WTC11 (cell line): ENCODE measurements at regions not wholly inside any gene's neighbourhood (a gene's known extent, or its start where the extent isn't known, plus 50 kb on each side); places are given as distances from the start of the nearest gene placed in this dataset.

ENCODE experiments used
- ATAC-seq: fragments of 200-7000 bp; cut with Tn5 transposase; 2 replicates; pipeline ENCODE4 v1.10.0; 2021; ENCODE audit warnings: mild to moderate bottlenecking, moderate library complexity
- CTCF ChIA-PET: fragments of 300-600 bp; sonication (Branson Sonifier 250); formaldehyde crosslinking; loops from one replicate; lab custom pipeline; 2021; ENCODE audit warnings: antibody characterized with exemption; lab: Charles Lee
- POLR2A ChIA-PET: fragments of 350-600 bp; sonication (Branson Sonifier 250); formaldehyde crosslinking; loops from one replicate; lab custom pipeline; 2021; ENCODE audit warnings: antibody characterized with exemption; lab: Charles Lee
- DNase-seq: peaks from one replicate; pipeline ENCODE4 v3.0.0; 2021; ENCODE audit warnings: low spot score
- H3K27ac Mint-ChIP-seq: 2 replicates; pipeline ENCODE4 v1.8.0; 2021; ENCODE audit warnings: mixed read lengths
- H3K27me3 Mint-ChIP-seq: 2 replicates; pipeline ENCODE4 v1.8.0; 2021; ENCODE audit warnings: low read depth, mild to moderate bottlenecking, moderate library complexity, mixed read lengths
- H3K36me3 Mint-ChIP-seq: 2 replicates; pipeline ENCODE4 v1.8.0; 2021; ENCODE audit warnings: mixed read lengths
- H3K4me1 Mint-ChIP-seq: 2 replicates; pipeline ENCODE4 v1.8.0; 2022; ENCODE audit warnings: mixed read lengths
- H3K4me3 Mint-ChIP-seq: 2 replicates; pipeline ENCODE4 v1.8.0; 2021; ENCODE audit warnings: mild to moderate bottlenecking, moderate library complexity, mixed read lengths
- H3K9me3 Mint-ChIP-seq: 2 replicates; pipeline ENCODE4 v1.8.0; 2021; ENCODE audit warnings: mixed read lengths
- CREB1 ChIP-seq: sonication (generic); formaldehyde crosslinking; IDR thresholded peaks from 2 replicates; pipeline ENCODE4 v1.8.0; 2023; ENCODE audit warnings: mild to moderate bottlenecking, missing genetic modification reagents
- FOXK1 ChIP-seq: sonication (generic); formaldehyde crosslinking; IDR thresholded peaks from 2 replicates; pipeline ENCODE4 v1.8.0; 2022; ENCODE audit warnings: mild to moderate bottlenecking, moderate library complexity, missing genetic modification reagents
- IRF2 ChIP-seq: sonication (generic); formaldehyde crosslinking; IDR thresholded peaks from 2 replicates; pipeline ENCODE4 v1.8.0; 2022; ENCODE audit warnings: low read depth, missing genetic modification reagents, borderline replicate concordance
- SP1 ChIP-seq: sonication (generic); formaldehyde crosslinking; conservative IDR thresholded peaks from 2 replicates; pipeline ENCODE4 v1.8.1; 2022; ENCODE audit warnings: missing genetic modification reagents
- TCF7 ChIP-seq: sonication (generic); formaldehyde crosslinking; IDR thresholded peaks from 2 replicates; pipeline ENCODE4 v1.8.0; 2022; ENCODE audit warnings: mild to moderate bottlenecking, low read depth, missing genetic modification reagents, moderate library complexity
- TEAD1 ChIP-seq: sonication (generic); formaldehyde crosslinking; IDR thresholded peaks from 2 replicates; pipeline ENCODE4 v1.8.0; 2022; ENCODE audit warnings: mild to moderate bottlenecking, missing genetic modification reagents
- TEAD4 ChIP-seq: sonication (generic); formaldehyde crosslinking; IDR thresholded peaks from 2 replicates; pipeline ENCODE4 v1.8.0; 2022; ENCODE audit warnings: mild to moderate bottlenecking, missing genetic modification reagents
- ZNF138 ChIP-seq: sonication (generic); formaldehyde crosslinking; conservative IDR thresholded peaks from 2 replicates; pipeline ENCODE4 v1.8.1; 2022; ENCODE audit warnings: mild to moderate bottlenecking, moderate library complexity, missing genetic modification reagents
- ZNF219 ChIP-seq: sonication (generic); formaldehyde crosslinking; IDR thresholded peaks from 2 replicates; pipeline ENCODE4 v1.8.0; 2023; ENCODE audit warnings: missing genetic modification reagents, mild to moderate bottlenecking, borderline replicate concordance
- ZNF232 ChIP-seq: sonication (generic); formaldehyde crosslinking; IDR thresholded peaks from 2 replicates; pipeline ENCODE4 v1.8.0; 2022; ENCODE audit warnings: mild to moderate bottlenecking, missing genetic modification reagents
- TF ChIP-seq, protein P1 (sequence below): sonication (generic); formaldehyde crosslinking; IDR thresholded peaks from 2 replicates; pipeline ENCODE4 v1.8.1; 2022; ENCODE audit warnings: low read depth, missing genetic modification reagents, borderline replicate concordance
- TF ChIP-seq, protein P2 (sequence below): fragments of 250-450 bp; sonication (Bioruptor Pico); IDR thresholded peaks from 2 replicates; pipeline ENCODE4 v1.9.0; 2021; ENCODE audit warnings: mild to moderate bottlenecking
- TF ChIP-seq, protein P3 (sequence below): sonication (generic); formaldehyde crosslinking; IDR thresholded peaks from 2 replicates; pipeline ENCODE4 v1.8.1; 2022; ENCODE audit warnings: missing genetic modification reagents, borderline replicate concordance
- TF ChIP-seq, protein P4 (sequence below): sonication (generic); formaldehyde crosslinking; IDR thresholded peaks from 2 replicates; pipeline ENCODE4 v1.8.0; 2022; ENCODE audit warnings: mild to moderate bottlenecking, missing genetic modification reagents
- TF ChIP-seq, protein P5 (sequence below): sonication (generic); formaldehyde crosslinking; conservative IDR thresholded peaks from 2 replicates; pipeline ENCODE4 v1.8.1; 2023; ENCODE audit warnings: mild to moderate bottlenecking, low read depth, missing genetic modification reagents, moderate library complexity
- TF ChIP-seq, protein P6 (sequence below): fragments of 250-450 bp; sonication (Bioruptor Pico); IDR thresholded peaks from 2 replicates; pipeline ENCODE4 v1.8.0; 2021; ENCODE audit warnings: mild to moderate bottlenecking
- TF ChIP-seq, protein P7 (sequence below): sonication (generic); formaldehyde crosslinking; IDR thresholded peaks from 2 replicates; pipeline ENCODE4 v1.8.1; 2022; ENCODE audit warnings: mild to moderate bottlenecking, missing genetic modification reagents, moderate library complexity, borderline replicate concordance

DNA sequence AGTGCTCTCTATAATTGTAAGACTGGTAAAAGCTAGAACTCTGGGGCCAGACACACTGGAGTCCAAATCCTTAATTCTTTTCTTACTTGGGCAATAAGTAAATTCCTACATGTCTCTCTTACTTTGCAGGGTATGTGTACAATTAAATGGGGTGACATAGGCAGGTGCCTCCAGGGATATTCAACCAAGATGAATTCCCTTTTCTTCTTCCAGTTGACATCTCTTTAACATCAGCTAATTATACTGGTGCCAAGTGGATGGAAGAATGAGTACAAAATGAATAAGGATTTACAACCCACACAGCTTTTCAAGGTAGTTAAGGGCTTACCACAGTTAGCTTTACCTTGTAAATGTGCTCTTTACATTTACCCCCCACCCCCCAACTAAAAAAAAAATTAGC, 295.5 kb upstream of the GADL1 start:
- POLR2A ChIA-PET, result no interaction called here
- H3K4me1 Mint-ChIP-seq, result peaks cover 9% of the 10 kb centered on the region
- TF ChIP-seq TEAD4 (CRISPR knock-in tag) (no peak), FOXK1 (CRISPR knock-in tag) (no peak), ZNF219 (CRISPR knock-in tag) (no peak), IRF2 (no peak), CREB1 (CRISPR knock-in tag) (no peak), ZNF138 (CRISPR knock-in tag) (no peak), TEAD1 (CRISPR knock-in tag) (no peak), TCF7 (CRISPR knock-in tag) (no peak), SP1 (CRISPR knock-in tag) (no peak), ZNF232 (CRISPR knock-in tag) (no peak)
- TF ChIP-seq, protein P1, sequence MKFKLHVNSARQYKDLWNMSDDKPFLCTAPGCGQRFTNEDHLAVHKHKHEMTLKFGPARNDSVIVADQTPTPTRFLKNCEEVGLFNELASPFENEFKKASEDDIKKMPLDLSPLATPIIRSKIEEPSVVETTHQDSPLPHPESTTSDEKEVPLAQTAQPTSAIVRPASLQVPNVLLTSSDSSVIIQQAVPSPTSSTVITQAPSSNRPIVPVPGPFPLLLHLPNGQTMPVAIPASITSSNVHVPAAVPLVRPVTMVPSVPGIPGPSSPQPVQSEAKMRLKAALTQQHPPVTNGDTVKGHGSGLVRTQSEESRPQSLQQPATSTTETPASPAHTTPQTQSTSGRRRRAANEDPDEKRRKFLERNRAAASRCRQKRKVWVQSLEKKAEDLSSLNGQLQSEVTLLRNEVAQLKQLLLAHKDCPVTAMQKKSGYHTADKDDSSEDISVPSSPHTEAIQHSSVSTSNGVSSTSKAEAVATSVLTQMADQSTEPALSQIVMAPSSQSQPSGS (CRISPR knock-in tag), result no peak
- TF ChIP-seq, protein P2, sequence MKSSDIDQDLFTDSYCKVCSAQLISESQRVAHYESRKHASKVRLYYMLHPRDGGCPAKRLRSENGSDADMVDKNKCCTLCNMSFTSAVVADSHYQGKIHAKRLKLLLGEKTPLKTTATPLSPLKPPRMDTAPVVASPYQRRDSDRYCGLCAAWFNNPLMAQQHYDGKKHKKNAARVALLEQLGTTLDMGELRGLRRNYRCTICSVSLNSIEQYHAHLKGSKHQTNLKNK (CRISPR knock-in tag), result no peak
- TF ChIP-seq, protein P3, sequence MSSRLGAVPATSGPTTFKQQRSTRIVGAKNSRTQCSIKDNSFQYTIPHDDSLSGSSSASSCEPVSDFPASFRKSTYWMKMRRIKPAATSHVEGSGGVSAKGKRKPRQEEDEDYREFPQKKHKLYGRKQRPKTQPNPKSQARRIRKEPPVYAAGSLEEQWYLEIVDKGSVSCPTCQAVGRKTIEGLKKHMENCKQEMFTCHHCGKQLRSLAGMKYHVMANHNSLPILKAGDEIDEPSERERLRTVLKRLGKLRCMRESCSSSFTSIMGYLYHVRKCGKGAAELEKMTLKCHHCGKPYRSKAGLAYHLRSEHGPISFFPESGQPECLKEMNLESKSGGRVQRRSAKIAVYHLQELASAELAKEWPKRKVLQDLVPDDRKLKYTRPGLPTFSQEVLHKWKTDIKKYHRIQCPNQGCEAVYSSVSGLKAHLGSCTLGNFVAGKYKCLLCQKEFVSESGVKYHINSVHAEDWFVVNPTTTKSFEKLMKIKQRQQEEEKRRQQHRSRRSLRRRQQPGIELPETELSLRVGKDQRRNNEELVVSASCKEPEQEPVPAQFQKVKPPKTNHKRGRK (CRISPR knock-in tag), result no peak
- TF ChIP-seq, protein P4, sequence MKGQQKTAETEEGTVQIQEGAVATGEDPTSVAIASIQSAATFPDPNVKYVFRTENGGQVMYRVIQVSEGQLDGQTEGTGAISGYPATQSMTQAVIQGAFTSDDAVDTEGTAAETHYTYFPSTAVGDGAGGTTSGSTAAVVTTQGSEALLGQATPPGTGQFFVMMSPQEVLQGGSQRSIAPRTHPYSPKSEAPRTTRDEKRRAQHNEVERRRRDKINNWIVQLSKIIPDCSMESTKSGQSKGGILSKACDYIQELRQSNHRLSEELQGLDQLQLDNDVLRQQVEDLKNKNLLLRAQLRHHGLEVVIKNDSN (CRISPR knock-in tag), result no peak
- TF ChIP-seq, protein P5, sequence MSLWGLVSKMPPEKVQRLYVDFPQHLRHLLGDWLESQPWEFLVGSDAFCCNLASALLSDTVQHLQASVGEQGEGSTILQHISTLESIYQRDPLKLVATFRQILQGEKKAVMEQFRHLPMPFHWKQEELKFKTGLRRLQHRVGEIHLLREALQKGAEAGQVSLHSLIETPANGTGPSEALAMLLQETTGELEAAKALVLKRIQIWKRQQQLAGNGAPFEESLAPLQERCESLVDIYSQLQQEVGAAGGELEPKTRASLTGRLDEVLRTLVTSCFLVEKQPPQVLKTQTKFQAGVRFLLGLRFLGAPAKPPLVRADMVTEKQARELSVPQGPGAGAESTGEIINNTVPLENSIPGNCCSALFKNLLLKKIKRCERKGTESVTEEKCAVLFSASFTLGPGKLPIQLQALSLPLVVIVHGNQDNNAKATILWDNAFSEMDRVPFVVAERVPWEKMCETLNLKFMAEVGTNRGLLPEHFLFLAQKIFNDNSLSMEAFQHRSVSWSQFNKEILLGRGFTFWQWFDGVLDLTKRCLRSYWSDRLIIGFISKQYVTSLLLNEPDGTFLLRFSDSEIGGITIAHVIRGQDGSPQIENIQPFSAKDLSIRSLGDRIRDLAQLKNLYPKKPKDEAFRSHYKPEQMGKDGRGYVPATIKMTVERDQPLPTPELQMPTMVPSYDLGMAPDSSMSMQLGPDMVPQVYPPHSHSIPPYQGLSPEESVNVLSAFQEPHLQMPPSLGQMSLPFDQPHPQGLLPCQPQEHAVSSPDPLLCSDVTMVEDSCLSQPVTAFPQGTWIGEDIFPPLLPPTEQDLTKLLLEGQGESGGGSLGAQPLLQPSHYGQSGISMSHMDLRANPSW, result no peak
- TF ChIP-seq, protein P6, sequence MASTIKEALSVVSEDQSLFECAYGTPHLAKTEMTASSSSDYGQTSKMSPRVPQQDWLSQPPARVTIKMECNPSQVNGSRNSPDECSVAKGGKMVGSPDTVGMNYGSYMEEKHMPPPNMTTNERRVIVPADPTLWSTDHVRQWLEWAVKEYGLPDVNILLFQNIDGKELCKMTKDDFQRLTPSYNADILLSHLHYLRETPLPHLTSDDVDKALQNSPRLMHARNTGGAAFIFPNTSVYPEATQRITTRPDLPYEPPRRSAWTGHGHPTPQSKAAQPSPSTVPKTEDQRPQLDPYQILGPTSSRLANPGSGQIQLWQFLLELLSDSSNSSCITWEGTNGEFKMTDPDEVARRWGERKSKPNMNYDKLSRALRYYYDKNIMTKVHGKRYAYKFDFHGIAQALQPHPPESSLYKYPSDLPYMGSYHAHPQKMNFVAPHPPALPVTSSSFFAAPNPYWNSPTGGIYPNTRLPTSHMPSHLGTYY (CRISPR knock-in tag), result no peak
- TF ChIP-seq, protein P7, sequence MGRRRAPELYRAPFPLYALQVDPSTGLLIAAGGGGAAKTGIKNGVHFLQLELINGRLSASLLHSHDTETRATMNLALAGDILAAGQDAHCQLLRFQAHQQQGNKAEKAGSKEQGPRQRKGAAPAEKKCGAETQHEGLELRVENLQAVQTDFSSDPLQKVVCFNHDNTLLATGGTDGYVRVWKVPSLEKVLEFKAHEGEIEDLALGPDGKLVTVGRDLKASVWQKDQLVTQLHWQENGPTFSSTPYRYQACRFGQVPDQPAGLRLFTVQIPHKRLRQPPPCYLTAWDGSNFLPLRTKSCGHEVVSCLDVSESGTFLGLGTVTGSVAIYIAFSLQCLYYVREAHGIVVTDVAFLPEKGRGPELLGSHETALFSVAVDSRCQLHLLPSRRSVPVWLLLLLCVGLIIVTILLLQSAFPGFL (CRISPR knock-in tag), result no peak
- TF ChIP-seq, all 79 proteins: peak for 0
- DNase-seq (no peak), ATAC-seq (no peak)
- Mint-ChIP-seq H3K27me3 (no peaks in the 10 kb centered on the region; the same call in 1 of the 2 replicates), H3K9me3 (peaks cover 11% of the 10 kb centered on the region), H3K36me3 (no peaks in the 10 kb centered on the region), H3K4me3 (no peak overlapping the region), H3K27ac (no peak overlapping the region)
- CTCF ChIA-PET, result no interaction called here
